ENCODE measurements at regions not wholly inside any gene's neighbourhood (a gene's known extent, or its start where the extent isn't known, plus 50 kb on each side); places are given as distances from the start of the nearest gene placed in this dataset.

GRCh38 chr5:159465604-159466003 lies 135.3 kb upstream of the IL12B start:
- no peak for DNase-seq (ENCODE audit: low read depth)
- H3K4me3 ChIP-seq (ENCODE audit: control insufficient read depth, low read depth, low read length): no peak overlapping the region
- TF ChIP-seq, protein P1, sequence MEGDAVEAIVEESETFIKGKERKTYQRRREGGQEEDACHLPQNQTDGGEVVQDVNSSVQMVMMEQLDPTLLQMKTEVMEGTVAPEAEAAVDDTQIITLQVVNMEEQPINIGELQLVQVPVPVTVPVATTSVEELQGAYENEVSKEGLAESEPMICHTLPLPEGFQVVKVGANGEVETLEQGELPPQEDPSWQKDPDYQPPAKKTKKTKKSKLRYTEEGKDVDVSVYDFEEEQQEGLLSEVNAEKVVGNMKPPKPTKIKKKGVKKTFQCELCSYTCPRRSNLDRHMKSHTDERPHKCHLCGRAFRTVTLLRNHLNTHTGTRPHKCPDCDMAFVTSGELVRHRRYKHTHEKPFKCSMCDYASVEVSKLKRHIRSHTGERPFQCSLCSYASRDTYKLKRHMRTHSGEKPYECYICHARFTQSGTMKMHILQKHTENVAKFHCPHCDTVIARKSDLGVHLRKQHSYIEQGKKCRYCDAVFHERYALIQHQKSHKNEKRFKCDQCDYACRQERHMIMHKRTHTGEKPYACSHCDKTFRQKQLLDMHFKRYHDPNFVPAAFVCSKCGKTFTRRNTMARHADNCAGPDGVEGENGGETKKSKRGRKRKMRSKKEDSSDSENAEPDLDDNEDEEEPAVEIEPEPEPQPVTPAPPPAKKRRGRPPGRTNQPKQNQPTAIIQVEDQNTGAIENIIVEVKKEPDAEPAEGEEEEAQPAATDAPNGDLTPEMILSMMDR (IDR thresholded peaks at IDR 0.05; ENCODE audit: control insufficient read depth, insufficient read depth, low read depth, low read length, missing control alignments): no peak

DNA sequence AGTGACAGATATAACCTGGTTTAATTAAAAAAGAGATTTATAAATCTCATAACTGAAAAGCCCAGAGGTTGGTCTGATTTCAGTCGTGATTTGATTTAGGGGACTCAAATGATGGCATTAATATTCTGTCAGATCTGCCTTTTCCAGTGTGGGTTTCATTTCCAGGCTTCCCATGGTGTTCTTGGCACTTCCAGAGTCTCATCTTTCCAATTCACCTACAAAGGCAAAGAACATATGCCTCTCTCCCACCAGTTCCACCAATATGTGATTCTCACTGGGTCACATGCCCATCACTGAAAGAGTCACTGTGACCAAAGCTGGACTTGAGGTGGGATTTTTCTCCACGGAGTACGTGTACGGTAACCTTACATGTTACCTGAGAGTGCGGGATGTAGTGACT lies 137.4 kb upstream of the IL12B start:
- TF ChIP-seq, protein P1 (IDR thresholded peaks at IDR 0.05; ENCODE audit: control insufficient read depth, insufficient read depth, low read depth, low read length, missing control alignments): no peak
- no peak overlapping the region for H3K4me3 ChIP-seq (ENCODE audit: control insufficient read depth, low read depth, low read length)

DNA sequence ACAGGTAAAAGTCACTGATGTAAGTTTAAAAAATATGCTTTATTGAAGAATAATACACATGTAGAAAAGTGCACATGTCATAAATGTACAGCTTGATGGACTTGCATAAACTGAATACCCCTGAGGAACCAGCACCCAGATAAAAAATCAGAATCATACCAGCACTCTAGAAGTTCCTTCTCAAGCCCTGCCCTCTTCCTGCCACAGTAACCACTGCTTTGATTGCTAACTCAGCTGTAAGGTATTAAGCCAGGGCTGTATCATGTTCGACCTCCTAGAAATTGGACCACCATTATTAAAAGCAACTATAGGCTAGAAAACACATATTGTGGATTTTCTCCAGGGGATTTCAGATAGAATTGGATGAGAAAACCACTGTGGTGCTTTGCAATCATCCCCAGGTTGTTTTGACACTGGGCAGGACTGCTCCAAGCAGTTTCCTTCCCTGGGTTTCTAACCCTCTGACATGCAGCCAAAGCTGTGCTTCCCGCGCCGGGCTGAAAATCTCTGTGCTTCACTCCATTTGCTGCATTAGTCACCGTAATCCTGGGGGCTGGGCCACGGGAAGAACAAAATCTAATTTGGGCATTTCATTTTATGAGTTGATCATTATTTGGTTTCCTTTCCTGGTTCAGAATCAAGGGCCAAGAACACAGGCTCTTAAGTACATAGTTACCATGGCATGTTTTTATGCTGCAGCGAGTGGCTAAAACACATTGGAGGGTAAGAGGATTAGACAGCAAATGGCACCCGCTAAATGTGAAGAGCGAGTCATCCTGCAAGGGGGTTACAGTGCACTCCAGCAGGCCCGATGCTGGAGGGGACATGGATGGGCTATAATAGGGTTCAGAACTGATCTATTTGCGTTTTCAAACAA lies 139.4 kb upstream of the IL12B start:
- H3K4me3 ChIP-seq (ENCODE audit: control insufficient read depth, low read depth, low read length): no peak overlapping the region
- no peak for DNase-seq (ENCODE audit: low read depth)
- TF ChIP-seq, protein P1 (IDR thresholded peaks at IDR 0.05; ENCODE audit: control insufficient read depth, insufficient read depth, low read depth, low read length, missing control alignments): no peak

More for the DNA sequence above, 137.4 kb upstream of the IL12B start:
- no peak for DNase-seq (ENCODE audit: low read depth)

GRCh38 chr5:159471904-159472303 lies 141.6 kb upstream of the IL12B start:
- no peak for DNase-seq (ENCODE audit: low read depth)
- TF ChIP-seq, protein P1 (IDR thresholded peaks at IDR 0.05; ENCODE audit: control insufficient read depth, insufficient read depth, low read depth, low read length, missing control alignments): no peak
- H3K4me3 ChIP-seq (ENCODE audit: control insufficient read depth, low read depth, low read length): no peak overlapping the region

DNA sequence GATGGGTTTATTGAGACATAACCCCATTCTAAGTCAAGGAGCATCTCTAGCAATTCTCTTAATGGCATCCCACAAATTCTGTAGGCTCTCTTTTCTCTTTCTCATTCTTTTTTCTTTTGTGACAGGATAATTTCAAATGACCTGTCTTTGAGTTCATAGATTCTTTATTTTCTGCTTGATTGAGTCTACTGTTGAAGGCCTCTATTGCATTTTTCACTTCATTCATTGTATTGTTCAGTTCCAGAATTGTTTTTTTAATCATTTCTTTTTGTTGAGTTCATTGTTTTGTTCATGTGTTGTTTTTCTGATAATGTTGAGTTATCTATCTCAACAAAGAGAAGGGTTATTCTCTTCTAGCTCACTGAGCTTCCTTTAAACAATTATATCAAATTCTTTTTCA lies 144.7 kb upstream of the IL12B start:
- DNase-seq (ENCODE audit: low read depth): no peak
- TF ChIP-seq, protein P1 (IDR thresholded peaks at IDR 0.05; ENCODE audit: control insufficient read depth, insufficient read depth, low read depth, low read length, missing control alignments): no peak
- H3K4me3 ChIP-seq (ENCODE audit: control insufficient read depth, low read depth, low read length): no peak overlapping the region

GRCh38 chr5:159478950-159479349 lies 148.7 kb upstream of the IL12B start:
- H3K4me3 ChIP-seq (ENCODE audit: control insufficient read depth, low read depth, low read length): no peak overlapping the region
- TF ChIP-seq, protein P1 (IDR thresholded peaks at IDR 0.05; ENCODE audit: control insufficient read depth, insufficient read depth, low read depth, low read length, missing control alignments): no peak
- DNase-seq (ENCODE audit: low read depth): no peak
